ENCODE measurements at regions not wholly inside any gene's neighbourhood (a gene's known extent, or its start where the extent isn't known, plus 50 kb on each side); places are given as distances from the start of the nearest gene placed in this dataset.

GRCh38 chr3:27040674-27041073, 328.5 kb downstream of the NEK10 start:
- TF ChIP-seq CTCF (IDR thresholded peaks at IDR 0.05; ENCODE audit: low read depth, low read length, poor library complexity, severe bottlenecking), result no peak
- no peak for TF ChIP-seq EZH2phosphoT487 (IDR thresholded peaks at IDR 0.05; ENCODE audit: borderline replicate concordance, low read length)

All from DOHH2 (cell line).